Right atrium auricular region (tissue), 2 donors: ENCODE measurements at regions not wholly inside any gene's neighbourhood (a gene's known extent, or its start where the extent isn't known, plus 50 kb on each side); places are given as distances from the start of the nearest gene placed in this dataset.
"Not testable (repeated sequence)": the region's sequence is repeated elsewhere in the genome, so short reads cannot be mapped to it uniquely, and the experiment has no call there.

Experiments used
- DNase-seq: peaks from one replicate; pipeline ENCODE4 v3.0.0-alpha.2; 2019; ENCODE audit warnings: low spot score
- H3K27ac ChIP-seq, 2 donors: fragments of 200-600 bp; sonication (generic); 1 replicate in 1 of 2; 2 replicates in 1 of 2; pipeline ENCODE4 v1.5.1; 2016 to 2019
- H3K27me3 ChIP-seq, 2 donors: fragments of 200-600 bp; sonication (generic); one replicate each; pipeline versions ENCODE4 v1.5.1 to v1.6.0; 2017 to 2019
- H3K36me3 ChIP-seq: fragments of 200-600 bp; sonication (generic); one replicate; pipeline ENCODE4 v1.5.1; 2016
- H3K4me1 ChIP-seq, 2 donors: fragments of 200-600 bp; sonication (generic); one replicate each; pipeline versions ENCODE4 v1.5.1 to v1.6.0; 2017 to 2019
- H3K4me3 ChIP-seq, 2 donors: fragments of 200-600 bp; sonication (generic); 1 replicate in 1 of 2; 2 replicates in 1 of 2; pipeline ENCODE4 v1.5.1; 2017 to 2019; ENCODE audit warnings: mild to moderate bottlenecking in 1 of 2, moderate library complexity in 1 of 2
- H3K9me3 ChIP-seq, 2 donors: fragments of 200-600 bp; sonication (generic); one replicate each; pipeline ENCODE4 v1.5.1; 2019
- TF ChIP-seq, protein P1 (sequence below), 2 donors: fragments of 200-600 bp; sonication (generic); IDR thresholded peaks; one replicate each; pipeline ENCODE4 v1.5.1; 2019; ENCODE audit warnings: antibody characterized with exemption in 2 of 2

DNA sequence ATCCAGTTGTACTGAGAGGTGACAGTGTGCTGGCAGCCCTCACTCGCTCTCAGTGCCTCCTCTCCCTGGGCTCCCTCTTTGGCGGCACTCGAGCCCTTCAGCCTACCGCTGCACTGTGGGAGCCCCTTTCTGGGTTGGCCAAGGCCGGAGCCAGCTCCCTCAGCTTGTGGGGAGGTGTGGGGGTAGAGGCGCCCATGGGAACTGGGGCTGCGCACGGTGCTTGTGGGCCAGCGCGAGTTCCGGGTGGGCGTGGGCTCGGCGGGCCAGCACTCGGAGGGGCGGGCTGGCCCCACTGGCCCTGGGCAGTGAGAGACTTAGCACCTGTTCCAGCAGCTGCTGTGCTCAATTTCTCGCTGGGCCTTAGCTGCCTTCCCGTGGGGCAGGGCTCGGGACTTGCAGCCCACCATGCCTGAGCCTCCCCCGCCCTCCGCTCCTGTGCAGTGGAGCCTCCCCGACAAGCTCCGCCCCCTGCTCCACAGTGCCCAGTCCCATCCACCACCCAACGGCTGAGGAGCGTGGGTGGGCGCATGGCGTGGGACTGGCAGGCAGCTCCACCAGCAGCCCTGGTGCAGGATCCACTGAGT, 342.2 kb upstream of the ZNF608 start:
- no peak overlapping the region for H3K4me3 ChIP-seq
- no peak for DNase-seq
- H3K9me3 ChIP-seq: no peaks in the 10 kb centered on the region
- no peaks in the 10 kb centered on the region for H3K4me1 ChIP-seq
- TF ChIP-seq, protein P1, sequence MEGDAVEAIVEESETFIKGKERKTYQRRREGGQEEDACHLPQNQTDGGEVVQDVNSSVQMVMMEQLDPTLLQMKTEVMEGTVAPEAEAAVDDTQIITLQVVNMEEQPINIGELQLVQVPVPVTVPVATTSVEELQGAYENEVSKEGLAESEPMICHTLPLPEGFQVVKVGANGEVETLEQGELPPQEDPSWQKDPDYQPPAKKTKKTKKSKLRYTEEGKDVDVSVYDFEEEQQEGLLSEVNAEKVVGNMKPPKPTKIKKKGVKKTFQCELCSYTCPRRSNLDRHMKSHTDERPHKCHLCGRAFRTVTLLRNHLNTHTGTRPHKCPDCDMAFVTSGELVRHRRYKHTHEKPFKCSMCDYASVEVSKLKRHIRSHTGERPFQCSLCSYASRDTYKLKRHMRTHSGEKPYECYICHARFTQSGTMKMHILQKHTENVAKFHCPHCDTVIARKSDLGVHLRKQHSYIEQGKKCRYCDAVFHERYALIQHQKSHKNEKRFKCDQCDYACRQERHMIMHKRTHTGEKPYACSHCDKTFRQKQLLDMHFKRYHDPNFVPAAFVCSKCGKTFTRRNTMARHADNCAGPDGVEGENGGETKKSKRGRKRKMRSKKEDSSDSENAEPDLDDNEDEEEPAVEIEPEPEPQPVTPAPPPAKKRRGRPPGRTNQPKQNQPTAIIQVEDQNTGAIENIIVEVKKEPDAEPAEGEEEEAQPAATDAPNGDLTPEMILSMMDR (IDR thresholded peaks at IDR 0.05): no peak
- no peaks in the 10 kb centered on the region for H3K27me3 ChIP-seq
- H3K27ac ChIP-seq: no peak overlapping the region
- H3K36me3 ChIP-seq: no peaks in the 10 kb centered on the region

DNA sequence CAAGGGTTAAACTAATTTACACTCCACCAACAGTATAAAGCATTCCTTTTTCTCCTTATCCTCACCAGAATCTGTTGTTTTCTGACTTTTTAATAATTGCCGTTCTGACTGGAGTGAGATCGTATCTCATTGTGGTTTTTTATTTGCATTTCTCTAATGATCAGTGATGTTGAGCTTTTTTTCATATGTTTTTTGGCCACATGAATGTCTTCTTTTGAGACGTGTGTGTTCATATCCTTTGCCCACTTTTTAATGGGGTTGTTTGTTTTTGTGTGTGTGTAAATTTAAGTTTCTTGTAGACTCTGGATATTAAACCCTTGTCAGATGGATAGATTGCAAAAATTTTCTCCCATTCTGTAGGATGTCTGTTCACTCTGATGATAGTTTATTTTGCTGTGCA, 345.7 kb upstream of the ZNF608 start:
- H3K27me3 ChIP-seq, DNase-seq, H3K4me1 ChIP-seq, H3K36me3 ChIP-seq, H3K4me3 ChIP-seq, H3K27ac ChIP-seq: not testable (repeated sequence)
- H3K9me3 ChIP-seq: peaks cover 0 to 13% of the 10 kb centered on the region in 2 donors

DNA sequence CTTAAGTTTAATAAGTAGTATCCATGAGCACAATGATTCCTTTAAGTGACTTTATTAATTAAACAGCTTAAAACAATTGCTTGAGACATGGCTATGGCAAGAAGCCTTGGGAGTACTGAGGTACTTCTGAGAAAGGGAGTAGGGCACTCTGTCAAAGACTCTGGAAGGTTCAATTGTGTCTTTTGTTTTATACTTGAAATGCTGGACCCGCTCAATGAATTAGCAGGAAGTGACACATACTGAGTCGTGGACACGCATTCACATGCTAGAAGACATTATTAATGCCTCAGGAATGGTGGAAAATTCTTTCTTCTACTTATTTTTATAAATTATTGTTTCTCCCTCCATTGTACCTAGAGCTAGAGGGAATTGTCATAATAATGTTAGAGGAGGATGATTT, 347.3 kb upstream of the ZNF608 start:
- TF ChIP-seq, protein P1 (IDR thresholded peaks at IDR 0.05): no peak
- Histone ChIP-seq H3K4me1 (no peaks in the 10 kb centered on the region), H3K27ac (no peak overlapping the region), H3K4me3 (no peak overlapping the region), H3K27me3 (no peaks in the 10 kb centered on the region), H3K36me3 (no peaks in the 10 kb centered on the region), H3K9me3 (peaks cover 0 to 13% of the 10 kb centered on the region in 2 donors)
- DNase-seq: no peak

DNA sequence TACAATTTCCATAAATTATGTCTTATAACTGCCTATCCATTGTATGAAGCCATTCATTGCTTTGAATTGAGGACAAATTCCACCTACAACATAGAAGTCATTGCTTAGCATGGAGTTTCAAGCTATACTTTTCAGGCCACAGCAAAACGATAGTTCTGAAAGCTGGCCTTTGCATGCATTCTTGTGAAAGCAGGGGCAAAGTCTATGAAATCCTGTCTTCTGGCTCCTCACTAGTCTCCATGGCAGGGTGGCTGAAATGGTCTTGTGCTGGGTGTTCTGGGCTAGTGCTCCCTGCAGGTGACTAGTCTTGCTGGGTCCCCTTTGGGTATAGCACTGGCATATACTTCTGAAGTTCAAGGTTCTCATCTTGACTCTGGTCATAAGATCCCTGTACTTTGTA, 353.9 kb upstream of the ZNF608 start:
- DNase-seq: no peak
- H3K9me3 ChIP-seq: peaks cover 0 to 13% of the 10 kb centered on the region in 2 donors
- H3K27me3 ChIP-seq: no peaks in the 10 kb centered on the region
- H3K4me3 ChIP-seq: no peak overlapping the region
- TF ChIP-seq, protein P1 (IDR thresholded peaks at IDR 0.05): no peak
- no peaks in the 10 kb centered on the region for H3K36me3 ChIP-seq
- H3K4me1 ChIP-seq: no peaks in the 10 kb centered on the region
- H3K27ac ChIP-seq: no peak overlapping the region

DNA sequence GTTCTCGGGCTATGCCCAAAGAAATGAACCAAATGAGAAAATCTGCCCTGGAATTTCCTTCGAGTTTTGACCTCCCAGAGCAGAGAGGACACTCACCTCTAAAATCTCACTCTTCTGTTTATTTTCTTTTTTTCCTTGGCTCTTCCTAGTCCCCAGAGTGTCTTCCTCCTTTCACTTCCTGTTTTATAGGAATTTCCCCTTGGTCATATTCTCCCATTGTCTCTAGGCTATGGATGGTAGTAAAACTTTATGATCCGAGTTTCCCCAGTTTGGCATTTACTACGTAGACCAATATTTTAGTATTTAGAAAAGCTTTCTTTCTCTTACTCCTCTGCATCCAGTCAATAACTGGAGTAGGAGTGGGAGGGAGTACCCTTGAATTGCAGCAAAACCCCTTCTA, 354.5 kb upstream of the ZNF608 start:
- Histone ChIP-seq H3K9me3 (peaks cover 0 to 10% of the 10 kb centered on the region in 2 donors), H3K4me1 (no peaks in the 10 kb centered on the region), H3K36me3 (no peaks in the 10 kb centered on the region), H3K27me3 (no peaks in the 10 kb centered on the region), H3K27ac (no peak overlapping the region), H3K4me3 (no peak overlapping the region)
- TF ChIP-seq, protein P1 (IDR thresholded peaks at IDR 0.05): no peak
- no peak for DNase-seq

DNA sequence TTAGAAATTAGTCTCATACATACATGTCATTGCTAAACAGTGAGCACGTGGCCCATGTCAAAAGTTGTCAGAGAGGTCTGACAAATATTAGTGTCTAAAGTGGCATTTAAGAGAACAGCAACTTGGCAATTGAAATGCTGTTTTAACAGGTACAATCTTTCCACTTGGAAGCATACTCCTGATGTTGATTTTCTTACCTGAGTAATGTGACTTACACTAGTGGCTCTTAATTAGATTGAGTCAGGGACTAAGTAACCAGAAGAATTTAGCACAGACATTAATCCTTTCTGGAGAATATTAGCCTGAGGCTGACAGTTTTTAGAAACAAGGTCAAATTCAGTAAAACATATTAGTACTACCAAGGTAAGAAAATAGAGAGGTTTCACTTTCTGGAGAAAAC, 357.0 kb upstream of the ZNF608 start:
- no peak for DNase-seq
- H3K9me3 ChIP-seq: no peaks in the 10 kb centered on the region
- no peaks in the 10 kb centered on the region for H3K36me3 ChIP-seq
- H3K27ac ChIP-seq: no peak overlapping the region
- H3K4me1 ChIP-seq: no peaks in the 10 kb centered on the region
- TF ChIP-seq, protein P1 (IDR thresholded peaks at IDR 0.05): no peak
- no peaks in the 10 kb centered on the region for H3K27me3 ChIP-seq
- H3K4me3 ChIP-seq: no peak overlapping the region
